H1 (cell line): ENCODE measurements at regions not wholly inside any gene's neighbourhood (a gene's known extent, or its start where the extent isn't known, plus 50 kb on each side); places are given as distances from the start of the nearest gene placed in this dataset.

Experiments
- CTCF ChIA-PET: fragments of 300-600 bp; sonication (Branson Sonifier 250); formaldehyde crosslinking; loops from one replicate; lab custom pipeline; 2021; ENCODE audit not compliant: partially characterized antibody; lab: Charles Lee
- POLR2A ChIA-PET: fragments of 300-600 bp; sonication (Branson Sonifier 250); formaldehyde crosslinking; loops from one replicate; lab custom pipeline; 2021; ENCODE audit warnings: inconsistent platforms; ENCODE audit not compliant: partially characterized antibody; lab: Charles Lee
- DNase-seq, 2 experiments: peaks; one replicate each; pipeline versions ENCODE4 v3.0.0 to v3.0.0-alpha.2; 2010 to 2022; ENCODE audit warnings: low spot score in 2 of 2, low read depth in 1 of 2, mixed read lengths in 1 of 2
- FAIRE-seq: peaks from 2 replicates; lab custom pipeline; 2011; peaks lifted over from hg19 to GRCh38; lab: Jason Lieb, UNC
- H2AFZ ChIP-seq: 2 replicates; pipeline ENCODE4 v1.8.1; 2012; ENCODE audit warnings: low read length, inconsistent platforms
- H2AK5ac ChIP-seq: 2 replicates; pipeline ENCODE4 v1.6.1; 2013; ENCODE audit warnings: low read depth, low read length
- H2BK120ac ChIP-seq: replicated peaks from 2 replicates; pipeline ENCODE3; 2013; ENCODE audit warnings: low read depth, low read length, inconsistent platforms
- H2BK12ac ChIP-seq: 2 replicates; pipeline ENCODE4 v1.6.1; 2013; ENCODE audit warnings: low read depth, low read length
- H2BK15ac ChIP-seq: 2 replicates; pipeline ENCODE4 v1.6.1; 2013; ENCODE audit warnings: low read length
- H2BK20ac ChIP-seq: 2 replicates; pipeline ENCODE4 v1.6.1; 2013; ENCODE audit warnings: low read length
- H2BK5ac ChIP-seq: 2 replicates; pipeline ENCODE4 v1.6.1; 2013; ENCODE audit warnings: low read depth, low read length
- H3K14ac ChIP-seq: 2 replicates; pipeline ENCODE4 v1.6.1; 2013; ENCODE audit warnings: inconsistent platforms; ENCODE audit not compliant: insufficient read length
- H3K18ac ChIP-seq: 2 replicates; pipeline ENCODE4 v1.6.1; 2013; ENCODE audit warnings: low read length; ENCODE audit errors: extremely low read depth
- H3K23ac ChIP-seq: 2 replicates; pipeline ENCODE4 v1.6.1; 2013; ENCODE audit warnings: inconsistent platforms; ENCODE audit not compliant: insufficient read length
- H3K23me2 ChIP-seq: 2 replicates; pipeline ENCODE4 v1.6.1; 2013; ENCODE audit warnings: low read depth, low read length
- H3K27ac ChIP-seq: 2 replicates; pipeline ENCODE4 v1.6.1; 2011; ENCODE audit warnings: low read depth, low read length, inconsistent platforms
- H3K27me3 ChIP-seq, 4 experiments: replicated peaks in 1 of 4; 1 replicate in 1 of 4; 2 replicates in 3 of 4; pipeline versions ENCODE4 v1.6.1 to v1.8.1; 2011 to 2013; ENCODE audit warnings: low read length in 3 of 4, mild to moderate bottlenecking in 3 of 4, inconsistent platforms in 2 of 4, mixed read lengths in 2 of 4, moderate library complexity in 1 of 4; ENCODE audit not compliant: control insufficient read depth in 3 of 4, insufficient read depth in 3 of 4; ENCODE audit errors: extremely low read depth in 1 of 4
- H3K36me3 ChIP-seq, 4 experiments: 2 replicates each; pipeline versions ENCODE4 v1.6.1 to v1.8.1; 2011 to 2013; ENCODE audit warnings: mild to moderate bottlenecking in 4 of 4, low read length in 3 of 4, moderate library complexity in 2 of 4, control low read depth in 1 of 4, inconsistent platforms in 1 of 4; ENCODE audit not compliant: insufficient read depth in 4 of 4, control insufficient read depth in 2 of 4
- H3K4ac ChIP-seq: replicated peaks from 2 replicates; pipeline ENCODE3; 2013; ENCODE audit warnings: low read length, low read depth, mixed read lengths, inconsistent platforms; ENCODE audit not compliant: insufficient read length
- H3K4me1 ChIP-seq, 4 experiments: replicated peaks in 1 of 4; 1 replicate in 1 of 4; 2 replicates in 3 of 4; pipeline versions ENCODE4 v1.6.1 to v1.8.1; 2011 to 2013; ENCODE audit warnings: low read length in 3 of 4, inconsistent platforms in 2 of 4, mixed read lengths in 1 of 4; ENCODE audit not compliant: insufficient read depth in 4 of 4, control insufficient read depth in 3 of 4
- H3K4me2 ChIP-seq, 2 experiments: 2 replicates each; pipeline versions ENCODE4 v1.6.1 to v1.8.1; 2011 to 2013; ENCODE audit warnings: low read depth in 2 of 2, low read length in 2 of 2, control low read depth in 1 of 2, inconsistent platforms in 1 of 2, mild to moderate bottlenecking in 1 of 2; ENCODE audit not compliant: insufficient read depth in 1 of 2
- H3K4me3 ChIP-seq, 4 experiments: fragments of 200-600, 300-600 bp in 1 of 4; sonication (generic), shearing (Covaris generic), sonication (Bioruptor Twin) in 1 of 4; 2 replicates each; pipeline versions ENCODE4 v1.5.1 to v1.8.1; 2011 to 2016; ENCODE audit warnings: low read length in 4 of 4, low read depth in 3 of 4, control low read depth in 2 of 4, inconsistent platforms in 2 of 4, mild to moderate bottlenecking in 2 of 4, mixed read lengths in 1 of 4, moderate library complexity in 1 of 4; ENCODE audit not compliant: insufficient read depth in 2 of 4; ENCODE audit errors: extremely low read depth in 1 of 4
- H3K56ac ChIP-seq: replicated peaks from 2 replicates; pipeline ENCODE3; 2013; ENCODE audit warnings: low read depth, mild to moderate bottlenecking, mixed read lengths, low read length, inconsistent platforms; ENCODE audit not compliant: insufficient read length
- H3K79me1 ChIP-seq: 2 replicates; pipeline ENCODE4 v1.6.1; 2013; ENCODE audit warnings: low read depth, low read length, control low read depth
- H3K79me2 ChIP-seq, 2 experiments: 2 replicates each; pipeline versions ENCODE4 v1.6.1 to v1.8.1; 2012 to 2013; ENCODE audit warnings: low read length in 2 of 2, mild to moderate bottlenecking in 2 of 2, inconsistent platforms in 1 of 2; ENCODE audit not compliant: insufficient read depth in 2 of 2, control insufficient read depth in 1 of 2
- H3K9ac ChIP-seq, 4 experiments: replicated peaks in 1 of 4; 1 replicate in 1 of 4; 2 replicates in 3 of 4; pipeline versions ENCODE4 v1.6.1 to v1.8.1; 2011 to 2013; ENCODE audit warnings: low read depth in 3 of 4, low read length in 3 of 4, control low read depth in 2 of 4, mild to moderate bottlenecking in 2 of 4, moderate library complexity in 2 of 4, inconsistent platforms in 1 of 4; ENCODE audit errors: extremely low read depth in 1 of 4
- H3K9me3 ChIP-seq, 2 experiments: 2 replicates each; pipeline versions ENCODE4 v1.6.1 to v1.8.1; 2012 to 2013; ENCODE audit warnings: mild to moderate bottlenecking in 2 of 2, moderate library complexity in 2 of 2, control low read depth in 1 of 2, inconsistent platforms in 1 of 2, low read depth in 1 of 2, low read length in 1 of 2, mixed read lengths in 1 of 2; ENCODE audit not compliant: insufficient read depth in 2 of 2
- H4K20me1 ChIP-seq, 2 experiments: replicated peaks in 1 of 2; 2 replicates each; pipeline versions ENCODE3 to v1.8.1; 2011 to 2013; ENCODE audit warnings: inconsistent platforms in 2 of 2, low read length in 2 of 2, mild to moderate bottlenecking in 1 of 2; ENCODE audit not compliant: insufficient read depth in 2 of 2, control insufficient read depth in 1 of 2
- H4K5ac ChIP-seq: 2 replicates; pipeline ENCODE4 v1.6.1; 2013; ENCODE audit warnings: low read length, low read depth, mixed read lengths, inconsistent platforms; ENCODE audit not compliant: insufficient read length
- H4K8ac ChIP-seq: 2 replicates; pipeline ENCODE4 v1.8.0; 2013; ENCODE audit warnings: mild to moderate bottlenecking, moderate library complexity, low read length, inconsistent platforms; ENCODE audit not compliant: insufficient read depth; ENCODE audit errors: extremely low read depth
- H4K91ac ChIP-seq: replicated peaks from 2 replicates; pipeline ENCODE3; 2013; ENCODE audit warnings: low read length, mixed read lengths, inconsistent platforms; ENCODE audit not compliant: insufficient read length
- CBX8 ChIP-seq: fragments of 300-800, 300-1000 bp; sonication (generic); IDR thresholded peaks from 2 replicates; pipeline ENCODE4 v1.7.1; 2016; ENCODE audit warnings: low read depth, low read length, borderline replicate concordance
- EP300 ChIP-seq, 2 experiments: IDR thresholded peaks; 1 replicate in 1 of 2; 2 replicates in 1 of 2; pipeline ENCODE4 v1.6.1; 2011 to 2012; ENCODE audit warnings: low read depth in 2 of 2, low read length in 2 of 2, mild to moderate bottlenecking in 2 of 2, borderline replicate concordance in 1 of 2, inconsistent platforms in 1 of 2, moderate library complexity in 1 of 2
- HDAC2 ChIP-seq, 2 experiments: fragments of 300-600 bp in 1 of 2; sonication (generic) in 1 of 2; IDR thresholded peaks; 2 replicates each; pipeline ENCODE4 v1.6.1; 2011 to 2012; ENCODE audit warnings: low read depth in 2 of 2, low read length in 2 of 2, mild to moderate bottlenecking in 2 of 2, moderate library complexity in 2 of 2, borderline replicate concordance in 1 of 2, inconsistent platforms in 1 of 2
- POU5F1 ChIP-seq: IDR thresholded peaks from 2 replicates; pipeline ENCODE4 v1.6.1; 2011; ENCODE audit warnings: low read depth, mild to moderate bottlenecking, low read length, moderate library complexity
- SP1 ChIP-seq: IDR thresholded peaks from 2 replicates; pipeline ENCODE4 v1.6.1; 2011; ENCODE audit warnings: low read depth, low read length
- SP2 ChIP-seq: IDR thresholded peaks from 2 replicates; pipeline ENCODE4 v1.6.1; 2012; ENCODE audit warnings: mild to moderate bottlenecking, low read length, inconsistent platforms
- SP4 ChIP-seq: IDR thresholded peaks from 2 replicates; pipeline ENCODE4 v1.6.1; 2012; ENCODE audit warnings: low read length, inconsistent platforms

GRCh38 chr5:106660681-106661080 is 1010.1 kb downstream of the EFNA5 start:
- no peak overlapping the region for H3K56ac ChIP-seq
- CTCF ChIA-PET: no interaction called here
- POLR2A ChIA-PET: no interaction called here

More at GRCh38 chr5:106660681-106661080, 1010.1 kb downstream of the EFNA5 start:
- Histone ChIP-seq H3K27me3 (no peaks in the 10 kb centered on the region), H3K79me2 (no peaks in the 10 kb centered on the region), H3K4me2 (no peak overlapping the region), H2AK5ac (no peak overlapping the region), H3K23ac (no peak overlapping the region), H3K4me3 (no peak overlapping the region), H3K79me1 (no peaks in the 10 kb centered on the region), H3K18ac (no peak overlapping the region), H2BK5ac (no peak overlapping the region), H4K5ac (no peak overlapping the region), H2BK20ac (no peak overlapping the region), H4K20me1 (no peaks in the 10 kb centered on the region), H3K27ac (no peak overlapping the region), H3K9me3 (no peaks in the 10 kb centered on the region), H3K14ac (no peak overlapping the region), H3K36me3 (no peaks in the 10 kb centered on the region), H4K8ac (no peak overlapping the region), H2BK15ac (no peak overlapping the region), H3K4me1 (no peaks in the 10 kb centered on the region), H2BK12ac (no peak overlapping the region), H2AFZ (no peak overlapping the region), H3K4ac (no peak overlapping the region)
- FAIRE-seq: no peak
- no peak for DNase-seq
- TF ChIP-seq HDAC2 (IDR thresholded peaks at IDR 0.05; ENCODE audit: borderline replicate concordance in 1 of 2, low read depth in 2 of 2, low read length in 2 of 2) (no peak), CBX8 (no peak), SP1 (no peak), SP2 (no peak), EP300 (IDR thresholded peaks at IDR 0.05; ENCODE audit: borderline replicate concordance in 1 of 2, low read depth in 2 of 2, low read length in 2 of 2) (no peak), POU5F1 (no peak), SP4 (no peak)
- TF ChIP-seq, all 59 proteins: peak for 0
- Histone ChIP-seq H2BK120ac (no peak overlapping the region), H3K9ac (no peak overlapping the region), H4K91ac (no peak overlapping the region), H3K23me2 (no peaks in the 10 kb centered on the region)
